Dedifferentiated amniotic fluid mesenchymal stem cell (primary cell): ENCODE measurements at regions not wholly inside any gene's neighbourhood (a gene's known extent, or its start where the extent isn't known, plus 50 kb on each side); places are given as distances from the start of the nearest gene placed in this dataset.

ENCODE experiments used
- DNase-seq: peaks from one replicate; pipeline ENCODE4 v3.0.0-alpha.2; 2016; ENCODE audit errors: extremely low spot score

GRCh38 chr10:129272866-129273650 lies 194.0 kb upstream of the MGMT start:
- no peak for DNase-seq

GRCh38 chr10:129273860-129274259 lies 193.2 kb upstream of the MGMT start:
- DNase-seq: no peak

- DNase-seq: no peak
Measured at GRCh38 chr10:129274748-129275474, 192.1 kb upstream of the MGMT start.

- DNase-seq: no peak
Measured at GRCh38 chr10:129275886-129276285, 191.2 kb upstream of the MGMT start.

GRCh38 chr10:129277084-129277483 lies 190.0 kb upstream of the MGMT start:
- DNase-seq: no peak

- no peak for DNase-seq
Measured at GRCh38 chr10:129277841-129278240, 189.2 kb upstream of the MGMT start.

- no peak for DNase-seq
Measured at GRCh38 chr10:129278686-129279085, 188.4 kb upstream of the MGMT start.

GRCh38 chr10:129279446-129280154 lies 187.4 kb upstream of the MGMT start:
- no peak for DNase-seq

GRCh38 chr10:129280155-129280502 lies 186.9 kb upstream of the MGMT start:
- no peak for DNase-seq

- no peak for DNase-seq
Measured at GRCh38 chr10:129280908-129281586, 186.0 kb upstream of the MGMT start.

- no peak for DNase-seq
Measured at GRCh38 chr10:129285459-129285858, 181.6 kb upstream of the MGMT start.

GRCh38 chr10:129288999-129289584 lies 177.9 kb upstream of the MGMT start:
- DNase-seq: no peak

- no peak for DNase-seq
Measured at GRCh38 chr10:129293991-129294700, 172.9 kb upstream of the MGMT start.

- DNase-seq: no peak
Measured at GRCh38 chr10:129294944-129295343, 172.1 kb upstream of the MGMT start.

- DNase-seq: no peak
Measured at GRCh38 chr10:129305046-129305445, 162.0 kb upstream of the MGMT start.

GRCh38 chr10:129307141-129307540 lies 159.9 kb upstream of the MGMT start:
- no peak for DNase-seq

- no peak for DNase-seq
Measured at GRCh38 chr10:129308953-129309564, 158.0 kb upstream of the MGMT start.

- no peak for DNase-seq
Measured at GRCh38 chr10:129309565-129309964, 157.5 kb upstream of the MGMT start.

GRCh38 chr10:129310881-129311280 lies 156.2 kb upstream of the MGMT start:
- DNase-seq: no peak

- DNase-seq: no peak
Measured at GRCh38 chr10:129319934-129320333, 147.1 kb upstream of the MGMT start.

- no peak for DNase-seq
Measured at GRCh38 chr10:129320340-129320739, 146.7 kb upstream of the MGMT start.
